WI38 (cell line): ENCODE measurements at regions not wholly inside any gene's neighbourhood (a gene's known extent, or its start where the extent isn't known, plus 50 kb on each side); places are given as distances from the start of the nearest gene placed in this dataset.

Source experiments
- H3K4me3 ChIP-seq: 2 replicates; pipeline ENCODE4 v1.5.1; 2011; ENCODE audit warnings: low read depth, mild to moderate bottlenecking, control low read depth, low read length
- TF ChIP-seq, protein P1 (sequence below): IDR thresholded peaks from 2 replicates; pipeline ENCODE4 v1.5.1; 2012; ENCODE audit warnings: low read depth, mild to moderate bottlenecking, control low read depth, low read length

DNA sequence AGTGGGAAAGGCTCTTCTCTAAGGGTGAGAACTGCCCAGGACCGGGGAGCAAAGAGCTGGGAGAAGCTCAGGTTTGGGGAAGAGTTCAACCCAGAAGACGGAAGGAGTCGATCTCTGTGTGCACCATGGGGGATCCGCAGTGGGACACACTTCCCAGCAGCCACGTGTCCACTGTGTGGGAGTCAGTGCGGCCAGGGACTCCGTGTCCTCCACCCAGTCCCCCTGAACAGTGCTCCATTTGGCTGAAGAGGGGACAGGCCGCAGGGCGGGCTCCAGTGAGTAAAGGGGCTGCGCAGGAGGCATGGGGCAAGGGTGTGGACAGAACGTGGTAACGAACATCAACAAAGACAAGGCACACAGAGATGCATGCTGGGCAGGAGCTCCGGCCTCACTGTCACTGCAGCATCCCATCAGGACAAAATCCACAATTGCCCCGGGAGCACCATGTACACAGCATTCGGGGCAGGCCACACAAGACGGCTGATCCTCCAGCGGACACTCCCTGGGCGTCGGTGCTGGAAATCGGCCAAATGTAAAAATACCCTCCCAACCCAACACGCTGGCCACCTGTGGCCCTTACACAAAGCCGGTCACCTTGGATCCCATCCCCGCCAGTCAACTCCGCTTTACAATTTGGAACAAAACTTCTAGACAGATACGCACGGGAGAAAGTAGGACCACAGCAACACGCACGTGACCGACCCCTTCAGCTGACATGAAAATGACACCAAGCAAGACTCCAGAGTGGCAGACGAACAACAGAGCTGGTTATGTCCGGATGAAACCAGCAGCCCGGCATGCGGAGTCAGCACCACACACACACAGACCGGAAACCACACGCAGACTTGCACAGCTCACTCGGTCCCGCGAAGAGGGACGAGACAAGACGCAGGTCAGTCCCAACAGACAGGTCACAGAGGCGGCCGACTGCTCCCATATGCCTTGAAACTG, 366.8 kb downstream of the SHANK2 start:
- TF ChIP-seq, protein P1, sequence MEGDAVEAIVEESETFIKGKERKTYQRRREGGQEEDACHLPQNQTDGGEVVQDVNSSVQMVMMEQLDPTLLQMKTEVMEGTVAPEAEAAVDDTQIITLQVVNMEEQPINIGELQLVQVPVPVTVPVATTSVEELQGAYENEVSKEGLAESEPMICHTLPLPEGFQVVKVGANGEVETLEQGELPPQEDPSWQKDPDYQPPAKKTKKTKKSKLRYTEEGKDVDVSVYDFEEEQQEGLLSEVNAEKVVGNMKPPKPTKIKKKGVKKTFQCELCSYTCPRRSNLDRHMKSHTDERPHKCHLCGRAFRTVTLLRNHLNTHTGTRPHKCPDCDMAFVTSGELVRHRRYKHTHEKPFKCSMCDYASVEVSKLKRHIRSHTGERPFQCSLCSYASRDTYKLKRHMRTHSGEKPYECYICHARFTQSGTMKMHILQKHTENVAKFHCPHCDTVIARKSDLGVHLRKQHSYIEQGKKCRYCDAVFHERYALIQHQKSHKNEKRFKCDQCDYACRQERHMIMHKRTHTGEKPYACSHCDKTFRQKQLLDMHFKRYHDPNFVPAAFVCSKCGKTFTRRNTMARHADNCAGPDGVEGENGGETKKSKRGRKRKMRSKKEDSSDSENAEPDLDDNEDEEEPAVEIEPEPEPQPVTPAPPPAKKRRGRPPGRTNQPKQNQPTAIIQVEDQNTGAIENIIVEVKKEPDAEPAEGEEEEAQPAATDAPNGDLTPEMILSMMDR = no peak
- H3K4me3 ChIP-seq = no peak overlapping the region

DNA sequence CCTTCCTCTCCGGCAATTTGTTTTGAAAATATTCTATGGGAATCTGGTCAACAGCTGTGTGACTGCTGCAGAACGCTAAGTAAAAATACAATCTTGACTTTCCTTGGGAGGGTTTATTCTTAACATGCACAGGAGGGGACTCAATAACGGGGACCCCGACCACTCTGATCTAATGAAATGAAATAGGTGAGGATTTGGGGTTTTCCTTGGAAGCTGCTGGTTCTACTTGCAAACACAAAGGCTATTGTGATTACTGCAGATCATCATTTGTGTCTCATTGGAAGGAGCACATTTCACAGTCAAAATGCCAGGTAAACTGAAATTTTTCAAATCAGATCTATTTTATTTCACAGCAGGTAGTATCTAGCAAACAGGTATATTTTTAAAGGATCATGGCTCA, 366.1 kb downstream of the SHANK2 start:
- TF ChIP-seq, protein P1 = no peak
- no peak overlapping the region for H3K4me3 ChIP-seq

DNA sequence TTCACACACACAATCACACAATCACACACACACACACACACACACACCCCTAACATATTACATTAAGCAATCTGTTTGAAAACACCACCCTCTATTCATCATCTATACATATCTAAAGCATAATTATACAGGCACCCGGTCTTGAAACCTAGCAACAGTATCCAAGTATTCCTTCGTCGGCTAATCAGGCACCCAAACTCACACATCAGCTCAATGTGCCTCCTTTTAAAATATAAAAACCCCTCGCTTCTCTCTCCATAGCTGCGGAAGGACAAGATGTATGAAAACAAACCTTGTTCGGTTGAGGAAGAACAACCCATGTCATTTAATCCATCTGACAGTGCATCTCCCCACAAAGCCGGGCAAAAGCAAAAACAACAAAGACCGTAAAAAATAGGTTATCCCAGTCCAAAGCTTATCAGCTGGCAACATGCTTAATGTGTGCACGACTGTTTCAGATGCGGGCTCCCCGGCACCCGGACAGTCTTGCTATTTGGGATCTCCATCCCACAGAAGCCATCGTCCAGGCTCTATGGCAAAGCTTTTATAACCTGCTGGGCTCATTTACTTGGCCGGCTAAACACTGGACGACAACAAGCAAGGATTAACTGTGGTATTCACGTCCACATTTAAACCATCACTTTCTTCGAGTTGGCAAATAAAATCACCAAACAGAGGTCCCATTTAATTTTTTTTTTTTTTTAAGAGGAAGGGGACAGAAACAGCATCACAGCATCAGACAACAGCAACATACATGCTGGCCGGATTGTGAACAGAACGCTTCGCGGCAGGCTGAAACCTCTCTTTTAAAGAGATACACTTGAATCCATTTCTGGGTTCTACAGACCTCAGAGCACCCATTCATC, 365.5 kb downstream of the SHANK2 start:
- TF ChIP-seq, protein P1 = no peak
- no peak overlapping the region for H3K4me3 ChIP-seq

DNA sequence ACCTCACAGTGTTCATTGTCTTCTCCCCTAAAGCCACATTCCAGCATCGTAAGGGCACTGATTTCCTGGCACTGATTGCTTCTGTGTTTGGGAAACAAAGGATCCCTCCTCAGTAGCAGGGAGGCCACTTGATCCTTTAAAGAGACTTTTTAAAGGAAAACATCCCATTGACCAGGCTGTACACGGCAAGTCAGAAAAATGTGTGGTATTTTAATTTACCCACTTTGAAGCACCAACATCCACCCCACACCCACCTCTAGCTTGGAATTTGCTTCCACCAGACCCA, 364.9 kb downstream of the SHANK2 start:
- TF ChIP-seq, protein P1 = no peak
- H3K4me3 ChIP-seq = no peak overlapping the region

DNA sequence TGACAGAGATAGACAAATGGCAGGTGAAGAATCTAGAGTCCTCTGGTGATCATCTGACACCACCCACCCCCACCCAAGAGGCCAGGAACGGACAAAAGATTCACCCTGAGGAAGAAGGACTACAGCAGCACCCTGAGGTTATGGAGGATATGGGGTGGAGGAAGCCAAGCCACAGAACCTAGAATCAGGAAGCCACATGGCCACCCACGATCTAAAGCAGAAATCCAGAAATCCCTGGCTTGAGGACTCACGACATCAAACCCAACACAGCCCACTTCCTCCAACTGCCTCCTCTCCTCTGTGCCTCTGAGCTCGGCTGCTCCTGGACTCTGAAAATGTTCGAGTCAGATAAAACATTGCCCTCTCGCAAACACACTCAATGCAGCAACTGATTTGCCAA, 364.3 kb downstream of the SHANK2 start:
- H3K4me3 ChIP-seq = no peak overlapping the region
- TF ChIP-seq, protein P1 = no peak

DNA sequence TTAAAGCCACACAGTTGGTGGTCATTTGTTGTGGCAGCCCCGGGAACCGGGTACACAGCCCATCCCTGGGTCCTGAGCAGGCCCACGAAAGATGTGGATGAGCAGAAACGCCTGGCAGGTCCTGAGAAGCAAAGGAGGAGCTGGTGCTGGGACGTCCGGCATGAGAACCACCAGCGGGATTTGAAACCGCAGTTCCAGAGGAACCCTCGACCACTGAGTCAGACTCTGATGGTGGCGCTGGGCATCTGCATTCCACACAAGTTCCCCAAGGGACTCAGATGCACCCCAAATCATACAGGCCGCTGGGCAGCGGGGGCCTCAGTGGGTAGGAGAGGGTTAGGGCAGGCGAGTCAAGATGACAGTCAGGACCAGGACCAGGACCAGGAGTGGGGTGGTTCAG, 363.0 kb downstream of the SHANK2 start:
- TF ChIP-seq, protein P1 = no peak
- H3K4me3 ChIP-seq = no peak overlapping the region
